RWPE2 (cell line): ENCODE measurements at regions not wholly inside any gene's neighbourhood (a gene's known extent, or its start where the extent isn't known, plus 50 kb on each side); places are given as distances from the start of the nearest gene placed in this dataset.
"Not testable (repeated sequence)": the region's sequence is repeated elsewhere in the genome, so short reads cannot be mapped to it uniquely, and the experiment has no call there.

Experiments used
- ATAC-seq: fragments of 200-7000 bp; cut with Tn5 transposase; 3 replicates; pipeline ENCODE4 v1.9.1; 2021; ENCODE audit warnings: low read depth
- DNase-seq: peaks from one replicate; pipeline ENCODE4 v3.0.0-alpha.2; 2020; ENCODE audit warnings: low spot score
- H3K27ac ChIP-seq: fragments of 450-650 bp; 2 replicates; pipeline ENCODE4 v1.5.1; 2017; ENCODE audit warnings: mild to moderate bottlenecking; ENCODE audit not compliant: poor library complexity, severe bottlenecking
- H3K27me3 ChIP-seq: fragments of 250-450 bp; sonication (Bioruptor Pico); 2 replicates; pipeline ENCODE4 v1.5.1; 2021; ENCODE audit warnings: mild to moderate bottlenecking, moderate library complexity; ENCODE audit not compliant: insufficient read depth, poor library complexity, severe bottlenecking
- H3K36me3 ChIP-seq: fragments of 250-450 bp; sonication (Bioruptor Pico); 2 replicates; pipeline ENCODE4 v1.5.1; 2020; ENCODE audit warnings: low read depth, mild to moderate bottlenecking, moderate library complexity
- H3K4me1 ChIP-seq: fragments of 250-450 bp; sonication (Bioruptor Pico); 2 replicates; pipeline ENCODE4 v1.5.1; 2021; ENCODE audit warnings: mild to moderate bottlenecking, moderate library complexity; ENCODE audit not compliant: insufficient read depth, poor library complexity, severe bottlenecking
- H3K4me3 ChIP-seq: fragments of 250-450 bp; sonication (Bioruptor Pico); 2 replicates; pipeline ENCODE4 v1.5.1; 2021; ENCODE audit warnings: mild to moderate bottlenecking, moderate library complexity; ENCODE audit not compliant: severe bottlenecking
- H3K9me3 ChIP-seq: fragments of 250-450 bp; sonication (Bioruptor Pico); 2 replicates; pipeline ENCODE4 v1.5.1; 2021; ENCODE audit warnings: mild to moderate bottlenecking, moderate library complexity; ENCODE audit not compliant: severe bottlenecking
- CTCF ChIP-seq: fragments of 450-650 bp; IDR thresholded peaks from one replicate; pipeline ENCODE4 v1.5.1; 2017; ENCODE audit warnings: mild to moderate bottlenecking, moderate library complexity; ENCODE audit not compliant: poor library complexity, severe bottlenecking

- ATAC-seq (no peak), DNase-seq (no peak)
- Histone ChIP-seq H3K27me3 (no peaks in the 10 kb centered on the region), H3K27ac (no peak overlapping the region), H3K4me1 (no peaks in the 10 kb centered on the region), H3K9me3 (no peaks in the 10 kb centered on the region), H3K4me3 (no peak overlapping the region), H3K36me3 (no peaks in the 10 kb centered on the region)
- no peak for TF ChIP-seq CTCF
Observed at GRCh38 chrX:79466636-79467035, 99.5 kb upstream of the ITM2A start.

- TF ChIP-seq CTCF = no peak
- ATAC-seq (no peak), DNase-seq (no peak)
Observed at GRCh38 chrX:79462458-79462857, 95.3 kb upstream of the ITM2A start.

GRCh38 chrX:79456593-79456992 lies 89.5 kb upstream of the ITM2A start:
- not testable (repeated sequence) for H3K27ac ChIP-seq, H3K4me3 ChIP-seq, H3K9me3 ChIP-seq, DNase-seq, ATAC-seq, H3K4me1 ChIP-seq, H3K36me3 ChIP-seq, H3K27me3 ChIP-seq

More at GRCh38 chrX:79462458-79462857, 95.3 kb upstream of the ITM2A start:
- H3K4me3 ChIP-seq = no peak overlapping the region
- H3K36me3 ChIP-seq = no peaks in the 10 kb centered on the region
- no peaks in the 10 kb centered on the region for H3K27me3 ChIP-seq
- H3K27ac ChIP-seq = no peak overlapping the region
- H3K4me1 ChIP-seq = no peaks in the 10 kb centered on the region
- H3K9me3 ChIP-seq = no peaks in the 10 kb centered on the region

- no peak for DNase-seq
- no peak for ATAC-seq
- no peak overlapping the region for H3K27ac ChIP-seq
- no peak for TF ChIP-seq CTCF
- H3K4me3 ChIP-seq = no peak overlapping the region
- H3K9me3 ChIP-seq = no peaks in the 10 kb centered on the region
- no peaks in the 10 kb centered on the region for H3K36me3 ChIP-seq
- H3K4me1 ChIP-seq = no peaks in the 10 kb centered on the region
- H3K27me3 ChIP-seq = no peaks in the 10 kb centered on the region
Observed at GRCh38 chrX:79452881-79453280, 85.7 kb upstream of the ITM2A start.

GRCh38 chrX:79444694-79445210 lies 77.6 kb upstream of the ITM2A start:
- no peaks in the 10 kb centered on the region for H3K9me3 ChIP-seq

More at GRCh38 chrX:79444694-79445210, 77.6 kb upstream of the ITM2A start:
- no peak for TF ChIP-seq CTCF
- Histone ChIP-seq H3K4me1 (no peaks in the 10 kb centered on the region), H3K27me3 (no peaks in the 10 kb centered on the region), H3K4me3 (no peak overlapping the region), H3K27ac (no peak overlapping the region), H3K36me3 (no peaks in the 10 kb centered on the region)
- ATAC-seq (no peak), DNase-seq (no peak)
